ENCODE measurements at regions not wholly inside any gene's neighbourhood (a gene's known extent, or its start where the extent isn't known, plus 50 kb on each side); places are given as distances from the start of the nearest gene placed in this dataset.

DNA sequence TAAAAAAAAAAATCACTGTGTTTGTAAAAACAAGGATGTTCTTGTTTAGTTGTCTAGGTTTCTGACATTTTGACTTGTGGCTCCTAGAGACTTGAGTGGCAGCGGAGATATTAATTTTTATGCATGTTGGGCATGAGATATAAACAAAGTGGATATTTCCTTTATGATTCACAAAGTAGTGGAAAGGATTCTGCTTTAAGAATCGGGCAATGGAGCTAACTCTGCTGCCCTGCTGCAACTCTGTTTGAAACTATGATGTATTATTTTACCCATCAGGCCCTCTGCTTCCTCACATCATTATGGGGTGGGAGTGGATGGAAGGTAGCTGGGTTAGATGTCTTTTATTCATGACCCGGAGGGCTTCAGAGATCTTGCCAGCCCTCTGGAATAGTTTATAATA is 94.1 kb upstream of the CD180 start:
- ATAC-seq: no peak

DNA sequence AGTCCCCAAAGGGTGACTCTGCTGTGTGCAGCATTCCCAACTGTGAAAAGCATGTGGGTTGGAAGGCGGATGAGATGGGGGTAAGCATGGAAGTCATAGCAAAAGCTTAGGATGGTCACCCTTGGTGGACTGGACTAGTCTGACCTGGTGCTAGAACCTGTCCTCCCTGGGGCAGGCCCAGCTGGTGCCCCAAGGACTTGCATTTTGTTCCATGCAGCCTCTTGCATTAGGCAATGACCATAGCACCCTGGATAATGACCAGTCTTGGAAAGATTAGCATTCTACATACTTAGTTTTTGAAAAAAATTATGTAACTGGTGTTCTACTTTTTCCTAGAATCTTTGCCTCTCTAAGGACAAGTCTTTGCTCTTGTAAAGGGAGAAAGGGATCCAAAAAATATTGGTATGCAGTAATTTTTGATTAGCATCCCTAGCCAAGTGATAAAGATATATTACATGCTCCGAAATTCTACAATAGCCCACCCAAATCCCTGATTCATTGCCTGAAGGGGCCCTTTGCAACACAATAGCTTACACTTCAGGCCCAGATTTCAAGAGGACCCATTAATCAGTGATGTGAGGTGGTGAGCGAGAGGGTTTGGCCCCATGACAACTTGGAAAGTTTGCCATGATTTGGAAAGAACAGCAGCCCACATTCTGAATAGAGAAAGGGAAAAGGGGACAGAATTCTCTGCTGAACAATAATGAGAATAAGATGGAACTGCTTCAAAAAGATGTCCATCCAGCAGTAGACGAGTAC is 93.3 kb upstream of the CD180 start:
- ATAC-seq: no peak

DNA sequence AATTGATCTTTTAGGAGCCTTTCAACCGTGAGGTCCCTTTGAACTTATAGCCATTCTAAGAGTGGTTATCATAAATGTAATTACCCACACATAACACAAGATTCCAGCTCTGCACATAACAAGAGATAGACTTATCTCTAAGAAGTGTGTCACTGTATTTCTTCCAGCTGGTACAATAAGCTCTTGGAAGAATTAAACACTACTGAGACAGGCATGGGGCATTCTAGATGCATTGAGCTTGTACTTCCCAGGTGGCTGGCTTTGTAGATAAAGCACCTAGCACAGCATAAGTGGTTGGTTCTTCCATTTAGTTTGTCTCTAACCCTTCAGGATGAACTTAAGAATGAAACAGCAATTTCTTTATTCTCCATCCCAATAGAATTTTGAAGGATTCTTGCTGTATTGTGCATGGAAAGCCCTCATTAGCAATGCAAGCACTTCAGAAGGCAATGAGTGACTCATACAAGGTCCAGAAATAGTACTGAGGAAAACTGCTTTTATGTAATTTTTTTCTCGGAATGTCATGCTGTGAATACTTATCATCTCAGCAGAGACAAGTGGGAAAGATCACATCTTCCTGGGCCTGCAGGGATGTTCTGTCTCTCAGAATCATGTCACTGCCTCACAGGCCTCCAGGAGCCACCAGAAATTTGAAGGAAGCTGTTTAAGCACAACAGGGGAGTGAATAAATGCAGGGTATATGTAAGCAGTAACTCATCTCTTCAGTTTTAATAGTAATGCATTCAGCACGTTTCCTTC is 91.1 kb upstream of the CD180 start:
- no peak for ATAC-seq

GRCh38 chr5:67286006-67286405 is 89.4 kb upstream of the CD180 start:
- no peak for ATAC-seq

GRCh38 chr5:67283988-67284487 is 87.4 kb upstream of the CD180 start:
- no peak for ATAC-seq

DNA sequence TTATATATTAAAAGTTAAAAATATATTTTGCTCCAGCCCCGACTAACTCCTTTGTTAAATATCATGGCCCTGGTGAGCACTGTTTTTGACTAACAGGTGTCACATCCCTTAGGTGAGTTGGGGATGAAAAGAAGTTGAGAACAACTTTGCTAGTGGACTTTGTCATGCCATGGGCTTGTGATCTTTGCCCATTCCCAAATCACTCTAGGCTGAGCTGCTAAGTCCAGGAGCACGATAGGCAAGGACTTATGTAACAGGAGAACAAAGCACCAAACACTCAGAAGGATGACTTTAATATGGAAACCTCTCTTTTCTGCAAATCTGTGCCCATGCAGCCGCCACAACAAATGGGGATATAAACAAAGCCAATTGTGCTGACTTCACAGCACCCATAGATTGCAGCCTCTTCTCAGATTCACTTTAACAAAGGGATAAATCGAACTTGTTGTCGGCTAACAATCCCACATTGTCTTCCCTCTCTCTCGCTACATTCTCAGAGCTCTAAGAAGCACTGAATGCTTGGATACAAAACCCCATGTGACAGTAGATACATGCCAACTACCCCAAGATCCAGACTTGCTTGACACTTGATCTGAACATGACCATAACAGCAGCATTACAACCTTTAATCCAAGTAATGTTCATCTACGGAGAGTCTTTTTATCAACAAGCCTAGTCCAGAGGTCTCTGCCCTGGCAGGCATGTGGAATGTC is 86.8 kb upstream of the CD180 start:
- ATAC-seq: no peak

- ATAC-seq: no peak
Measured at GRCh38 chr5:67281874-67282273, 85.3 kb upstream of the CD180 start.

DNA sequence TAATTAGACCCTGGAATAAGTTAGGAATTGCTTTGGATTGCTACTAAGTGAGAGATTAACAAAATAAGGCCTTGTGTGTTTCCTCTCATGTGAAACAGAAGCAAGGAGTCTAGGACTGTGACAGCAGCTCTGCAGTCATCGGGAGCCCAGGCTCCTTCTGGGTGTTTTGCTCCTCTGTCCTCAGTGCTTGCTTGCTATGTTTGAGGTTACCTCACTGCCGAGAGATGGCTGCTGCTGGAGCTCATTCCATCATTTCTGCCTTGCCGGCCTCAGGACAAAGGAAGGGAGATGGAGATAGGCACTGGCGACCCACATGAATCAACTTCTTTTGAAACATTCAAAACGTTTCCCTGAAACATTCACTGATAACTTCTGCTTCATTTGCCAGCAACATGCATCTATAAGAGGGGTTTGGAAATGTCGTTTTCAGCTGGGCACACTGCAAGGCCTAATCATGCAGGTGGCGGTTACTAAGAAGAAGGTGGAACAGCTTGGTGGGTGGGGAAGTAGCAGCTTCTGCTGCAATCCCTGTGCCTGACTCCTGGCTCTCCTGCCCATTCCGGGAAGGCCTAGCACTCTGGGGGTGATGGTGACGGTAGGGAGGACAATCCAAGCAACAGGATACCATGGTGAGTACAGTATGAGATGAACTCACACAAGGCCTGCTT is 77.2 kb upstream of the CD180 start:
- ATAC-seq: no peak

- ATAC-seq: no peak
Measured at GRCh38 chr5:67272453-67273130, 76.0 kb upstream of the CD180 start.

- ATAC-seq: no peak
Measured at GRCh38 chr5:67268231-67269021, 71.8 kb upstream of the CD180 start.

GRCh38 chr5:67267512-67268216 is 71.1 kb upstream of the CD180 start:
- ATAC-seq: no peak

DNA sequence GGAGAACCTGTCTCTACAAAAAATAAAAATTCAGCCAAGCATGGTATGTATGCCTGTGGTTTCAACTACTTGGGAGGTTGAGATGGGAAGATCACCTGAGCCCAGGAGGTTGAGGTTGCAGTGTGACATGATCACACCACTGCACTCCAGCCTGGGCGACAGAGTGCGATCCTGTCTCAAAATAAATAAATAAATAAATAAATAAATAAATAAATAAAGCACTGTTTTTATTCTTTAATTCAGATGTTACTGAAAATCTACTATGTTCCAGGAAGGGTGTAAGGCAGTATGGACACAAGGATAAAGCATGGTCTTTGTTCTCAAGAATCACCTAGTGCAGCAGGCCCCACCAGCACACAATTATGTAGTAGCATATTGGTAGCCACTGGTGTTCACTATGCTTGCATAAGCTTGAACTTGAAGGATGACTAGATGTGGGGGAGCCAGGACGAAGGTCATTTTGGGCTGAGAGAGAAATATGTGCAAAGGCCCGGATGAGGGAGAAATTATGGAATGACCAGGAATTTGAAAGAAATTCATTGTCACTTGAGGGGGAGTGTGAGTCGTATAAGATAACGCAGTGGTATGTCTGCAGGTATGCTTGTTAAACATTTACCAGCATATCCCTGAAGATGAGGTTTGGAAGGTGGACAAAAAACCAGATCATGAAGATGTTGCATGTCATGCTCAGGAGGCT is 70.2 kb upstream of the CD180 start:
- ATAC-seq: no peak

- ATAC-seq: no peak
Measured at GRCh38 chr5:67265951-67266350, 69.4 kb upstream of the CD180 start.

- ATAC-seq: no peak
Measured at GRCh38 chr5:67263656-67264408, 67.2 kb upstream of the CD180 start.

- no peak for ATAC-seq
Measured at GRCh38 chr5:67262956-67263355, 66.4 kb upstream of the CD180 start.

- ATAC-seq: no peak
Measured at GRCh38 chr5:67262206-67262605, 65.6 kb upstream of the CD180 start.

GRCh38 chr5:67259548-67260215 is 63.1 kb upstream of the CD180 start:
- no peak for ATAC-seq

- ATAC-seq: no peak
Measured at GRCh38 chr5:67257500-67257899, 60.9 kb upstream of the CD180 start.

DNA sequence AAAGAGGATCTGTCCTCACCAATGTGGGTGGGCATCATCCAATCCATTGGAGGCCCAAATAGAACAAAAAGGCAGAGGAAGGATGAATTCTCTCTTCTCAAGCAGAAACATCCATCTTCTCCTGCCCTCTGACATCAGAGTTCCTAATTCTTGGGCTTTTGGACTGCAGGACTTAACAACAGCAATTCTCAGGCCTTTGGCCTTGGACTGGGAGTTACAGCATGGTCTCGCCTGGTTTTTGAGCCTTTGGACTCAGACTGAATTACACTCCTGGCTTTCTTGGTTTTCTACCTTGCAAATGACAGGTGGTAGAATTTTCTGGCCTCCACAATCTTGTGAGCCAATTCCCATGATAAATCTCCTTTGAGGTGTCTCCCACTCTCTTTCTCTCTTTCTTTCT is 60.5 kb upstream of the CD180 start:
- no peak for ATAC-seq
